T1000 (cell line): ENCODE measurements at regions not wholly inside any gene's neighbourhood (a gene's known extent, or its start where the extent isn't known, plus 50 kb on each side); places are given as distances from the start of the nearest gene placed in this dataset.

ENCODE experiments used
- DNase-seq: peaks from one replicate; lab custom pipeline; 2025; ENCODE audit warnings: mixed read lengths; lab: John Stamatoyannopoulos, UW

GRCh38 chr15:93527374-93528050, 438.5 kb upstream of the RGMA start:
- no peak for DNase-seq

GRCh38 chr15:93524432-93524831, 435.4 kb upstream of the RGMA start:
- no peak for DNase-seq

GRCh38 chr15:93523481-93523880, 434.5 kb upstream of the RGMA start:
- DNase-seq = peak; percentile 15

GRCh38 chr15:93520206-93520605, 431.2 kb upstream of the RGMA start:
- no peak for DNase-seq

- DNase-seq = no peak
Observed at GRCh38 chr15:93519599-93519998, 430.6 kb upstream of the RGMA start.

- DNase-seq = no peak
Observed at GRCh38 chr15:93517176-93517575, 428.2 kb upstream of the RGMA start.

GRCh38 chr15:93515256-93516051, 426.4 kb upstream of the RGMA start:
- DNase-seq = no peak

- DNase-seq = no peak
Observed at GRCh38 chr15:93506646-93507045, 417.6 kb upstream of the RGMA start.

- no peak for DNase-seq
Observed at GRCh38 chr15:93505506-93505905, 416.5 kb upstream of the RGMA start.

GRCh38 chr15:93501946-93502345, 412.9 kb upstream of the RGMA start:
- DNase-seq = no peak

GRCh38 chr15:93500155-93500554, 411.1 kb upstream of the RGMA start:
- no peak for DNase-seq

GRCh38 chr15:93497291-93497690, 408.3 kb upstream of the RGMA start:
- DNase-seq = no peak

- no peak for DNase-seq
Observed at GRCh38 chr15:93496888-93497287, 407.9 kb upstream of the RGMA start.

- no peak for DNase-seq
Observed at GRCh38 chr15:93495799-93496637, 407.0 kb upstream of the RGMA start.

GRCh38 chr15:93493172-93493571, 404.2 kb upstream of the RGMA start:
- no peak for DNase-seq

GRCh38 chr15:93491291-93491690, 402.3 kb upstream of the RGMA start:
- no peak for DNase-seq

GRCh38 chr15:93488296-93488713, 399.3 kb upstream of the RGMA start:
- DNase-seq = no peak

GRCh38 chr15:93486407-93487117, 397.6 kb upstream of the RGMA start:
- no peak for DNase-seq

- DNase-seq = no peak
Observed at GRCh38 chr15:93485438-93486327, 396.7 kb upstream of the RGMA start.

- no peak for DNase-seq
Observed at GRCh38 chr15:93483923-93484322, 394.9 kb upstream of the RGMA start.

- no peak for DNase-seq
Observed at GRCh38 chr15:93482731-93483130, 393.7 kb upstream of the RGMA start.
